Mucosa of descending colon (tissue), 3 donors: ENCODE measurements at regions not wholly inside any gene's neighbourhood (a gene's known extent, or its start where the extent isn't known, plus 50 kb on each side); places are given as distances from the start of the nearest gene placed in this dataset.
"Not testable (repeated sequence)": the region's sequence is repeated elsewhere in the genome, so short reads cannot be mapped to it uniquely, and the experiment has no call there.

Experiments
- ATAC-seq: fragments of 200-7000 bp; cut with Tn5 transposase; one replicate; pipeline ENCODE4 v1.9.1; 2020; ENCODE audit warnings: mild to moderate bottlenecking, moderate library complexity
- DNase-seq, 3 donors: peaks; one replicate each; pipeline ENCODE4 v3.0.0-alpha.2; 2020
- H3K36me3 ChIP-seq: fragments of 200-600 bp; one replicate; pipeline ENCODE4 v1.8.0; 2021; ENCODE audit warnings: low read depth, mild to moderate bottlenecking
- H3K4me1 ChIP-seq: fragments of 200-600 bp; one replicate; pipeline ENCODE4 v1.8.0; 2021; ENCODE audit warnings: low read depth, mild to moderate bottlenecking
- H3K4me3 ChIP-seq: fragments of 200-600 bp; one replicate; pipeline ENCODE4 v1.8.0; 2021; ENCODE audit warnings: mild to moderate bottlenecking
- H3K9me3 ChIP-seq: fragments of 200-600 bp; one replicate; pipeline ENCODE4 v1.8.0; 2021; ENCODE audit warnings: mild to moderate bottlenecking
- CTCF ChIP-seq: fragments of 200-600 bp; IDR thresholded peaks from one replicate; pipeline ENCODE4 v1.8.0; 2022; ENCODE audit warnings: antibody characterized with exemption, mild to moderate bottlenecking
- intact Hi-C, 2 donors: fragments of 100-400 bp; cut with DNase I in 1 of 2; cut with micrococcal nuclease in 1 of 2; formaldehyde crosslinking; loops; one replicate each; pipeline versions ENCODE4 v1.11.0 to v1.11.1; 2022; cut with DNase I, micrococcal nuclease
- donor health status: DM: no; HTN: no; CAD: no; lungs with moderate emphysema.
- donor health status: DM: no; HTN: no; CAD: no.
- donor health status: DM: no; HTN: yes; CAD: no.

GRCh38 chr6:84575264-84575663, 189.1 kb downstream of the TBX18 start:
- H3K36me3 ChIP-seq: no peaks in the 10 kb centered on the region
- TF ChIP-seq CTCF: no peak
- intact Hi-C loops: no loop called here
- ATAC-seq (no peak), DNase-seq (no peak)
- no peaks in the 10 kb centered on the region for H3K4me1 ChIP-seq
- no peak overlapping the region for H3K4me3 ChIP-seq
- H3K9me3 ChIP-seq: no peaks in the 10 kb centered on the region

DNA sequence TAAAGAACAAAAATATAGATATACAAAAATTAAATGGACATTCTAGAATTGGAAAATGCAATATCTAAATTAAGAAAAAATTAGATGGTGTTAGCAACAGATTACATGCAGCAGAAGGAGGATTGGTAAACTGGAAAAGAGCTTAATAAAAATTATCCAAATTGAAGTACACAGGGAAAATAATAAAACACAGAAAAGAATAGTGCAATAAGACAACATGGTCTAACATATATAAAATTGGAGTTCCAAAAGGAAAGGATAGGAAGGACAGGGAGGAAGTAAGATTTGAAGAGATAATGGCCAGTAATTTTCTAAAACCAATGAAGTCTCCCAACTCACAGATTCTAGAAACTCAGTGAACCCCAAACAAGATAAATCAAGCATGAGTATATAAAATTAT, 194.5 kb downstream of the TBX18 start:
- no peak overlapping the region for H3K4me3 ChIP-seq
- no peak for ATAC-seq
- H3K9me3 ChIP-seq: no peaks in the 10 kb centered on the region
- H3K36me3 ChIP-seq: no peaks in the 10 kb centered on the region
- no peak for DNase-seq
- TF ChIP-seq CTCF: no peak
- no peaks in the 10 kb centered on the region for H3K4me1 ChIP-seq
- intact Hi-C loops: no loop called here

DNA sequence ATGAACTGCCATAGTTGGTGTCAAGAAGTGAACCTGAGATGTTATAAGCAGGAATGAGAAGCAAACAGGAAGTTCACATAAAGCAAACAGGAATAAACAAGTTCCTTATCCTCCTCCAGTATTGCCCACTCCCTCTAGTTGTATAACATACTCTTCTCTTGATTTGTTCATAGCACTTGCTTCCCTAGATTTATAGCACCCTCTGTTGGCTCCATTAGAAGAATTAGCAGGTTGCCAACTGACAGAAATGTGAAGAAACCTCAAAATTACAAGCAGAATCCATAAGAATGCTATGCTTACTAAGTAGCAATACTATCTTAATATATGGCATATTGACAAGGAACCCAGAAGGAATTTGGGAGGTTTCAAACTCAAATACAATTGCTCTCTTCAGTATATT, 195.4 kb downstream of the TBX18 start:
- no peaks in the 10 kb centered on the region for H3K9me3 ChIP-seq
- no peak for TF ChIP-seq CTCF
- H3K4me1 ChIP-seq: no peaks in the 10 kb centered on the region
- DNase-seq (no peak), ATAC-seq (no peak)
- intact Hi-C loops: no loop called here
- H3K4me3 ChIP-seq: no peak overlapping the region
- no peaks in the 10 kb centered on the region for H3K36me3 ChIP-seq

GRCh38 chr6:84565718-84566117, 198.7 kb downstream of the TBX18 start:
- H3K9me3 ChIP-seq, DNase-seq, H3K4me1 ChIP-seq, ATAC-seq, H3K36me3 ChIP-seq, intact Hi-C loops, H3K4me3 ChIP-seq: not testable (repeated sequence)

GRCh38 chr6:84560436-84561390, 203.7 kb downstream of the TBX18 start:
- intact Hi-C loops: no loop called here
- ATAC-seq: no peak

More at GRCh38 chr6:84560436-84561390, 203.7 kb downstream of the TBX18 start:
- Histone ChIP-seq H3K9me3 (no peaks in the 10 kb centered on the region), H3K4me1 (no peaks in the 10 kb centered on the region), H3K36me3 (no peaks in the 10 kb centered on the region), H3K4me3 (no peak overlapping the region)
- no peak for TF ChIP-seq CTCF
- no peak for DNase-seq
